Gastrocnemius medialis (tissue), 4 donors: ENCODE measurements at regions not wholly inside any gene's neighbourhood (a gene's known extent, or its start where the extent isn't known, plus 50 kb on each side); places are given as distances from the start of the nearest gene placed in this dataset.

ENCODE experiments used
- POLR2A ChIP-seq, 2 donors: fragments of 450-650 bp; IDR thresholded peaks; one replicate each; pipeline ENCODE4 v1.6.1; 2017; ENCODE audit warnings: antibody characterized with exemption in 2 of 2, mild to moderate bottlenecking in 2 of 2, moderate library complexity in 2 of 2
- TF ChIP-seq, protein P1 (sequence below), 5 experiments: fragments of 450-650 bp in 3 of 5; fragments of 200-600 bp in 2 of 5; sonication (generic) in 2 of 5; IDR thresholded peaks in 4 of 5; conservative IDR thresholded peaks in 1 of 5; 1 replicate in 4 of 5; 2 replicates in 1 of 5; pipeline ENCODE4 v1.5.1; 2016 to 2019; ENCODE audit warnings: antibody characterized with exemption in 5 of 5, mild to moderate bottlenecking in 3 of 5, moderate library complexity in 3 of 5

DNA sequence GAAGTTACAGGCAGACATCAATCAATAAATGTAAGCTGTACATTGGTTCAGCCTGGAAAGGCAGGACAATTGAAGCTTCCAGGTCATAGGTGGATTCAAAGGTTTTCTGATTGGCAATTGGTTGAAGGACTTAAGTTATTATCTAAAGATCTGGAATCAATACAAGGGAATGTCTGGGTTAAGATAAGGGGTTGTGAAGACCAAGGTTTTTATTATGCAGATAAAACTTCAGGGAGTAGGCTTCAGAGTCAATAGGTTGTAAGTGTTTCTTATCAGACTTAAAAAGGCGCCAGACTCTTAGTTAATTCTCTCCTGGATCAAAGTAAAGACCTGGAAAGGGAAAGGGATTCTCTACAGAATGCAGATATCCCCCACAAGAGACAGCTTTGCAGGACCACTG lies 935.4 kb downstream of the TBC1D22A start:
- TF ChIP-seq, protein P1, sequence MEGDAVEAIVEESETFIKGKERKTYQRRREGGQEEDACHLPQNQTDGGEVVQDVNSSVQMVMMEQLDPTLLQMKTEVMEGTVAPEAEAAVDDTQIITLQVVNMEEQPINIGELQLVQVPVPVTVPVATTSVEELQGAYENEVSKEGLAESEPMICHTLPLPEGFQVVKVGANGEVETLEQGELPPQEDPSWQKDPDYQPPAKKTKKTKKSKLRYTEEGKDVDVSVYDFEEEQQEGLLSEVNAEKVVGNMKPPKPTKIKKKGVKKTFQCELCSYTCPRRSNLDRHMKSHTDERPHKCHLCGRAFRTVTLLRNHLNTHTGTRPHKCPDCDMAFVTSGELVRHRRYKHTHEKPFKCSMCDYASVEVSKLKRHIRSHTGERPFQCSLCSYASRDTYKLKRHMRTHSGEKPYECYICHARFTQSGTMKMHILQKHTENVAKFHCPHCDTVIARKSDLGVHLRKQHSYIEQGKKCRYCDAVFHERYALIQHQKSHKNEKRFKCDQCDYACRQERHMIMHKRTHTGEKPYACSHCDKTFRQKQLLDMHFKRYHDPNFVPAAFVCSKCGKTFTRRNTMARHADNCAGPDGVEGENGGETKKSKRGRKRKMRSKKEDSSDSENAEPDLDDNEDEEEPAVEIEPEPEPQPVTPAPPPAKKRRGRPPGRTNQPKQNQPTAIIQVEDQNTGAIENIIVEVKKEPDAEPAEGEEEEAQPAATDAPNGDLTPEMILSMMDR (IDR thresholded peaks at IDR 0.05 in 4 of 5, conservative IDR thresholded peaks at IDR 0.05 in 1 of 5), result no peak
- no peak for TF ChIP-seq POLR2A (IDR thresholded peaks at IDR 0.05)
